ENCODE measurements at regions not wholly inside any gene's neighbourhood (a gene's known extent, or its start where the extent isn't known, plus 50 kb on each side); places are given as distances from the start of the nearest gene placed in this dataset.

GRCh38 chr3:70870576-70870975 lies 558.1 kb upstream of the MDFIC2 start:
- no peak for DNase-seq
- Mint-ChIP-seq H3K9me3 (peaks cover 0 to 19% (median 4%) of the 10 kb centered on the region in 7 donors), H3K27ac (no peak overlapping the region), H3K4me1 (no peaks in the 10 kb centered on the region), H3K4me3 (no peak overlapping the region), H3K36me3 (no peaks in the 10 kb centered on the region), H3K27me3 (ENCODE audit: low read depth in 3 of 3) (peaks cover 2 to 3% (median 2%) of the 10 kb centered on the region in 3 donors)
- no peak for TF ChIP-seq CTCF (IDR thresholded peaks at IDR 0.05)
- intact Hi-C loops (cut with micrococcal nuclease), result no loop called here
- H3K9ac ChIP-seq (ENCODE audit: insufficient read depth, low read length, poor library complexity, severe bottlenecking), result no peak overlapping the region
- H3K79me2 ChIP-seq (ENCODE audit: insufficient read depth, low read length), result no peaks in the 10 kb centered on the region
- H2AFZ ChIP-seq (ENCODE audit: insufficient read depth, low read depth, low read length, poor library complexity, severe bottlenecking), result no peak overlapping the region
- no peak overlapping the region for H3K4me2 ChIP-seq (replicated peaks; ENCODE audit: extremely low read depth, low read length, poor library complexity, severe bottlenecking)
- H3K27me3 ChIP-seq (ENCODE audit: control insufficient read depth in 2 of 2, insufficient read depth in 2 of 2, low read length in 2 of 2), result no peaks in the 10 kb centered on the region
- no peaks in the 10 kb centered on the region for H3K4me1 ChIP-seq (ENCODE audit: control insufficient read depth in 1 of 2, insufficient read depth in 2 of 2, low read length in 2 of 2)
- H4K20me1 ChIP-seq (ENCODE audit: insufficient read depth, low read length), result no peaks in the 10 kb centered on the region
- H3K27ac ChIP-seq (ENCODE audit: low read depth in 1 of 2, low read length in 2 of 2), result no peak overlapping the region
- H3K4me3 ChIP-seq (replicated peaks in 1 of 3; ENCODE audit: low read depth in 2 of 3, low read length in 3 of 3), result no peak overlapping the region
- H3K36me3 ChIP-seq (replicated peaks in 1 of 2; ENCODE audit: control insufficient read depth in 1 of 2, insufficient read depth in 2 of 2, low read length in 2 of 2), result no peaks in the 10 kb centered on the region
- peaks cover 7 to 15% of the 10 kb centered on the region in 2 donors for H3K9me3 ChIP-seq (replicated peaks in 1 of 2; ENCODE audit: control insufficient read depth in 1 of 2, insufficient read depth in 1 of 2, low read length in 2 of 2)

DNA sequence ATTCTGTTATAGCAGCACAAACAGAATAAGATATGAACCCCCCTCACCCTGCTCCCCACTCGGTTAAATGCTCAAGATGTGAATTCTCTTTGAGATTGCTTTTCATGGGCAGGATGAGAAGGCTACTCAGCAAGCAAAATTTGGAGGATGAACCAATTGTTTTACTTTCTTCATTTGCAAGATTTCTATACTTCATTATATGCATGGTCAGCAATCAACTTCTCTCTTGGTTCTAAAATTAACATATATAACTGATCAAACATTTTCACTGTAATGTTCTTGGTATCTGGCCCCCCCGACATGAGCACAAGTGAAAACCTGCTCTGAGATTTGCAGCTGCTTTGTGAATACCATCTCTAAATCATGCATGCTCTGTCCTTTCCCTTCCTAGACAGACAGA lies 556.1 kb upstream of the MDFIC2 start:
- H3K4me1 Mint-ChIP-seq, result no peaks in the 10 kb centered on the region
- H3K4me3 ChIP-seq (replicated peaks in 1 of 3; ENCODE audit: low read depth in 2 of 3, low read length in 3 of 3), result no peak overlapping the region
- intact Hi-C loops (cut with micrococcal nuclease), result no loop called here
- H3K27me3 ChIP-seq (ENCODE audit: control insufficient read depth in 2 of 2, insufficient read depth in 2 of 2, low read length in 2 of 2), result no peaks in the 10 kb centered on the region
- H3K4me2 ChIP-seq (replicated peaks; ENCODE audit: extremely low read depth, low read length, poor library complexity, severe bottlenecking), result no peak overlapping the region
- no peak for TF ChIP-seq CTCF (IDR thresholded peaks at IDR 0.05)
- H3K36me3 Mint-ChIP-seq, result no peaks in the 10 kb centered on the region
- H3K27ac ChIP-seq (ENCODE audit: low read depth in 1 of 2, low read length in 2 of 2), result no peak overlapping the region
- no peaks in the 10 kb centered on the region for H4K20me1 ChIP-seq (ENCODE audit: insufficient read depth, low read length)
- H3K9ac ChIP-seq (ENCODE audit: insufficient read depth, low read length, poor library complexity, severe bottlenecking), result no peak overlapping the region
- H3K4me1 ChIP-seq (ENCODE audit: control insufficient read depth in 1 of 2, insufficient read depth in 2 of 2, low read length in 2 of 2), result no peaks in the 10 kb centered on the region
- H3K27ac Mint-ChIP-seq, result no peak overlapping the region
- H3K79me2 ChIP-seq (ENCODE audit: insufficient read depth, low read length), result no peaks in the 10 kb centered on the region
- peaks cover 7 to 15% of the 10 kb centered on the region in 2 donors for H3K9me3 ChIP-seq (replicated peaks in 1 of 2; ENCODE audit: control insufficient read depth in 1 of 2, insufficient read depth in 1 of 2, low read length in 2 of 2)
- no peak for DNase-seq
- no peak overlapping the region for H3K4me3 Mint-ChIP-seq
- peaks cover 0 to 20% (median 6%) of the 10 kb centered on the region in 7 donors for H3K9me3 Mint-ChIP-seq
- WGBS (ENCODE audit: insufficient coverage), result 86% methylated on average over 1 of the region's 2 CpGs
- H2AFZ ChIP-seq (ENCODE audit: insufficient read depth, low read depth, low read length, poor library complexity, severe bottlenecking), result no peak overlapping the region
- H3K27me3 Mint-ChIP-seq (ENCODE audit: low read depth in 3 of 3), result peaks cover 0 to 2% (median 1%) of the 10 kb centered on the region in 3 donors
- no peaks in the 10 kb centered on the region for H3K36me3 ChIP-seq (replicated peaks in 1 of 2; ENCODE audit: control insufficient read depth in 1 of 2, insufficient read depth in 2 of 2, low read length in 2 of 2)
